ENCODE measurements at regions not wholly inside any gene's neighbourhood (a gene's known extent, or its start where the extent isn't known, plus 50 kb on each side); places are given as distances from the start of the nearest gene placed in this dataset.
A peak's percentile ranks its signal among the peaks of the same experiment; 100 is the strongest.

GRCh38 chr12:115572440-115572839 lies 705.1 kb downstream of the MED13L start:
- ChIA-PET POLR2A (no interaction called here), CTCF (ENCODE audit: low intra/inter-chr PET ratio) (no interaction called here)
- H3K27ac ChIP-seq (ENCODE audit: extremely low read depth, low read depth, low read length), result no peak overlapping the region
- in situ Hi-C loops (cut with MboI) (no loop called here), intact Hi-C loops (cut with micrococcal nuclease) (no loop called here)
- H4K20me1 ChIP-seq (replicated peaks; ENCODE audit: control insufficient read depth, insufficient read depth, low read length), result no peaks in the 10 kb centered on the region
- H3K9ac ChIP-seq (ENCODE audit: insufficient read depth in 1 of 2, low read depth in 2 of 2, low read length in 2 of 2), result no peak overlapping the region
- no peaks in the 10 kb centered on the region for H3K9me3 ChIP-seq (replicated peaks; ENCODE audit: control insufficient read depth, insufficient read depth, low read depth, low read length)
- FAIRE-seq, result no peak
- BruUV-seq (replicated peaks), result no TSS peak
- peak; percentile 79 for TF ChIP-seq RBM25 (IDR thresholded peaks at IDR 0.05; ENCODE audit: low read depth, low read length, severe bottlenecking)
- peak; percentile 29; the same call in 1 of the 2 replicates for TF ChIP-seq ADNP (tag; IDR thresholded peaks at IDR 0.05)
- no peak for TF ChIP-seq CEBPG (CRISPR knock-in tag; IDR thresholded peaks at IDR 0.05)
- peak in 1 of 2 experiments; percentile 25; a peak in 1 of 4 replicates for TF ChIP-seq CEBPG (tag; conservative IDR thresholded peaks at IDR 0.05 in 1 of 2, IDR thresholded peaks at IDR 0.05 in 1 of 2)
- TF ChIP-seq RBFOX2 (IDR thresholded peaks at IDR 0.05; ENCODE audit: low read depth, low read length), result no peak
- TF ChIP-seq CEBPB (tag; IDR thresholded peaks at IDR 0.05), result peak; percentile 60; the same call in 1 of the 2 replicates
- no peak for TF ChIP-seq ZNF77 (CRISPR knock-in tag; IDR thresholded peaks at IDR 0.05)
- no peak for TF ChIP-seq ZNF212 (CRISPR knock-in tag; IDR thresholded peaks at IDR 0.05)
- H2AFZ ChIP-seq (ENCODE audit: low read depth, low read length), result no peak overlapping the region
- no peak overlapping the region for H3K4me2 ChIP-seq (ENCODE audit: insufficient read depth, low read length)
- H3K4me3 ChIP-seq, result no peak overlapping the region
- ATAC-seq, result no peak
- H3K79me2 ChIP-seq (ENCODE audit: control insufficient read depth, insufficient read depth, low read length), result no peaks in the 10 kb centered on the region
- H3K36me3 ChIP-seq (ENCODE audit: control insufficient read depth, insufficient read depth, low read length), result no peaks in the 10 kb centered on the region
- peaks cover 0 to 19% of the 10 kb centered on the region in 2 experiments; a peak in 3 of 5 replicates for H3K27me3 ChIP-seq (ENCODE audit: control insufficient read depth in 2 of 2, insufficient read depth in 2 of 2, low read length in 2 of 2)
- no peak for DNase-seq (ENCODE audit: extremely low read depth in 1 of 4, low spot score in 3 of 4)
- no peaks in the 10 kb centered on the region for H3K9me1 ChIP-seq (ENCODE audit: control insufficient read depth, insufficient read depth, low read length)
- WGBS (ENCODE audit: insufficient coverage, low coverage, missing lambda C conversion rate), result 6% methylated on average over 2 of the region's 2 CpGs
- H3K4me1 ChIP-seq (replicated peaks in 1 of 2; ENCODE audit: control insufficient read depth in 2 of 2, insufficient read depth in 2 of 2, low read length in 2 of 2), result no peaks in the 10 kb centered on the region

- H3K4me2 ChIP-seq (ENCODE audit: insufficient read depth, low read length), result no peak overlapping the region
- no peaks in the 10 kb centered on the region for H3K9me1 ChIP-seq (ENCODE audit: control insufficient read depth, insufficient read depth, low read length)
- BruUV-seq (replicated peaks), result no TSS peak
- H3K4me3 ChIP-seq, result no peak overlapping the region
- H3K4me1 ChIP-seq (replicated peaks in 1 of 2; ENCODE audit: control insufficient read depth in 2 of 2, insufficient read depth in 2 of 2, low read length in 2 of 2), result no peaks in the 10 kb centered on the region
- DNase-seq (ENCODE audit: extremely low read depth in 1 of 4, low spot score in 3 of 4) (no peak), FAIRE-seq (no peak), ATAC-seq (no peak)
- no peak overlapping the region for H3K9ac ChIP-seq (ENCODE audit: insufficient read depth in 1 of 2, low read depth in 2 of 2, low read length in 2 of 2)
- ChIA-PET POLR2A (no interaction called here), CTCF (ENCODE audit: low intra/inter-chr PET ratio) (no interaction called here)
- intact Hi-C loops (cut with micrococcal nuclease) (no loop called here), in situ Hi-C loops (cut with MboI) (no loop called here)
- H2AFZ ChIP-seq (ENCODE audit: low read depth, low read length), result no peak overlapping the region
- no peak for TF ChIP-seq CEBPB (tag; IDR thresholded peaks at IDR 0.05)
- no peak for TF ChIP-seq ZNF707 (CRISPR knock-in tag; conservative IDR thresholded peaks at IDR 0.05)
- TF ChIP-seq ZNF398 (CRISPR knock-in tag; IDR thresholded peaks at IDR 0.05), result no peak
- no peak for TF ChIP-seq ZNF124 (CRISPR knock-in tag; IDR thresholded peaks at IDR 0.05)
- no peak for TF ChIP-seq ZNF449 (CRISPR knock-in tag; IDR thresholded peaks at IDR 0.05)
- TF ChIP-seq FOXA3 (CRISPR knock-in tag; conservative IDR thresholded peaks at IDR 0.05 in 1 of 2, IDR thresholded peaks at IDR 0.05 in 1 of 2), result no peak
- H3K9me3 ChIP-seq (replicated peaks; ENCODE audit: control insufficient read depth, insufficient read depth, low read depth, low read length), result no peaks in the 10 kb centered on the region
- H3K27me3 ChIP-seq (ENCODE audit: control insufficient read depth in 2 of 2, insufficient read depth in 2 of 2, low read length in 2 of 2), result peaks cover 0 to 17% of the 10 kb centered on the region in 2 experiments; a peak in 3 of 5 replicates
- no peaks in the 10 kb centered on the region for H4K20me1 ChIP-seq (replicated peaks; ENCODE audit: control insufficient read depth, insufficient read depth, low read length)
- H3K36me3 ChIP-seq (ENCODE audit: control insufficient read depth, insufficient read depth, low read length), result no peaks in the 10 kb centered on the region
- 0% methylated on average over 8 of the region's 8 CpGs for WGBS (ENCODE audit: insufficient coverage, low coverage, missing lambda C conversion rate)
- no peaks in the 10 kb centered on the region for H3K79me2 ChIP-seq (ENCODE audit: control insufficient read depth, insufficient read depth, low read length)
- H3K27ac ChIP-seq (ENCODE audit: extremely low read depth, low read depth, low read length), result no peak overlapping the region
Measured at GRCh38 chr12:115571446-115571845, 706.0 kb downstream of the MED13L start.

Data from K562 (cell line).